Endothelial cell of umbilical vein (primary cell): ENCODE measurements at regions not wholly inside any gene's neighbourhood (a gene's known extent, or its start where the extent isn't known, plus 50 kb on each side); places are given as distances from the start of the nearest gene placed in this dataset.

Experiments used
- MAX ChIP-seq: IDR thresholded peaks from 2 replicates; pipeline ENCODE4 v1.6.1; 2011; ENCODE audit not compliant: insufficient read depth, insufficient read length
- POLR2AphosphoS5 ChIP-seq: IDR thresholded peaks from 2 replicates; pipeline ENCODE4 v1.6.1; 2012; ENCODE audit warnings: low read depth, mild to moderate bottlenecking, control low read depth, low read length, moderate library complexity; ENCODE audit not compliant: insufficient read depth

- TF ChIP-seq MAX (no peak), POLR2AphosphoS5 (no peak)
These were observed 419.5 kb upstream of the ACTBL2 start for GRCh38 chr5:57902095-57902494.
